ENCODE measurements at regions not wholly inside any gene's neighbourhood (a gene's known extent, or its start where the extent isn't known, plus 50 kb on each side); places are given as distances from the start of the nearest gene placed in this dataset.

- no peak overlapping the region for H3K9ac ChIP-seq (ENCODE audit: low read depth in 2 of 2, low read length in 2 of 2)
- H3K27ac ChIP-seq = no peak overlapping the region
- H3K27me3 ChIP-seq = no peaks in the 10 kb centered on the region
- intact Hi-C loops (cut with DNase I) = no loop called here
- peaks cover 4% of the 10 kb centered on the region for H3K4me1 ChIP-seq
- no peak for TF ChIP-seq CTCF (IDR thresholded peaks at IDR 0.05)
- no peak overlapping the region for H3K4me3 ChIP-seq
- no peaks in the 10 kb centered on the region for H3K9me3 ChIP-seq
- DNase-seq = no peak
- no peaks in the 10 kb centered on the region for H3K36me3 ChIP-seq
Observed at GRCh38 chr5:142387024-142387682, 62.3 kb upstream of the SPRY4 start.

GRCh38 chr5:142386137-142387023, 61.6 kb upstream of the SPRY4 start:
- no peak overlapping the region for H3K27ac ChIP-seq
- H3K27me3 ChIP-seq = no peaks in the 10 kb centered on the region
- H3K9me3 ChIP-seq = no peaks in the 10 kb centered on the region
- H3K4me1 ChIP-seq = peaks cover 4% of the 10 kb centered on the region
- H3K4me3 ChIP-seq = no peak overlapping the region
- H3K9ac ChIP-seq (ENCODE audit: low read depth in 2 of 2, low read length in 2 of 2) = no peak overlapping the region
- DNase-seq = no peak
- intact Hi-C loops (cut with DNase I) = no loop called here
- H3K36me3 ChIP-seq = no peaks in the 10 kb centered on the region
- no peak for TF ChIP-seq CTCF (IDR thresholded peaks at IDR 0.05)

GRCh38 chr5:142385194-142385593, 60.4 kb upstream of the SPRY4 start:
- Histone ChIP-seq H3K27me3 (no peaks in the 10 kb centered on the region), H3K9me3 (no peaks in the 10 kb centered on the region), H3K4me1 (peaks cover 4% of the 10 kb centered on the region), H3K36me3 (no peaks in the 10 kb centered on the region), H3K9ac (ENCODE audit: low read depth in 2 of 2, low read length in 2 of 2) (no peak overlapping the region), H3K27ac (no peak overlapping the region), H3K4me3 (no peak overlapping the region)
- DNase-seq = no peak
- TF ChIP-seq CTCF (IDR thresholded peaks at IDR 0.05) = no peak
- intact Hi-C loops (cut with DNase I) = no loop called here

- no peaks in the 10 kb centered on the region for H3K36me3 ChIP-seq
- H3K9ac ChIP-seq (ENCODE audit: low read depth in 2 of 2, low read length in 2 of 2) = no peak overlapping the region
- H3K4me1 ChIP-seq = no peaks in the 10 kb centered on the region
- H3K27me3 ChIP-seq = no peaks in the 10 kb centered on the region
- H3K9me3 ChIP-seq = no peaks in the 10 kb centered on the region
- intact Hi-C loops (cut with DNase I) = no loop called here
- no peak overlapping the region for H3K27ac ChIP-seq
- H3K4me3 ChIP-seq = no peak overlapping the region
- no peak for TF ChIP-seq CTCF (IDR thresholded peaks at IDR 0.05)
- DNase-seq = peak; percentile 69
Observed at GRCh38 chr5:142384014-142384413, 59.2 kb upstream of the SPRY4 start.

- no peaks in the 10 kb centered on the region for H3K9me3 ChIP-seq
- TF ChIP-seq CTCF (IDR thresholded peaks at IDR 0.05) = no peak
- intact Hi-C loops (cut with DNase I) = no loop called here
- DNase-seq = no peak
- no peaks in the 10 kb centered on the region for H3K4me1 ChIP-seq
- H3K27me3 ChIP-seq = no peaks in the 10 kb centered on the region
- no peak overlapping the region for H3K27ac ChIP-seq
- H3K9ac ChIP-seq (ENCODE audit: low read depth in 2 of 2, low read length in 2 of 2) = no peak overlapping the region
- H3K36me3 ChIP-seq = no peaks in the 10 kb centered on the region
- H3K4me3 ChIP-seq = no peak overlapping the region
Observed at GRCh38 chr5:142382186-142382585, 57.4 kb upstream of the SPRY4 start.

All from colonic mucosa (tissue), 4 donors.